Astrocyte (in vitro differentiated cells and primary cell): ENCODE measurements at regions not wholly inside any gene's neighbourhood (a gene's known extent, or its start where the extent isn't known, plus 50 kb on each side); places are given as distances from the start of the nearest gene placed in this dataset.

ENCODE experiments used
- DNase-seq: peaks from one replicate; pipeline ENCODE4 v3.0.0-alpha.2; 2010; ENCODE audit warnings: low read depth
- FAIRE-seq: peaks from 2 replicates; lab custom pipeline; 2011; peaks lifted over from hg19 to GRCh38; lab: Jason Lieb, UNC
- H2AFZ ChIP-seq: 2 replicates; pipeline ENCODE4 v1.6.0; 2012; ENCODE audit warnings: low read depth, low read length, inconsistent platforms
- H3K27ac ChIP-seq: 2 replicates; pipeline ENCODE4 v1.5.1; 2011; ENCODE audit warnings: low read depth, low read length, inconsistent platforms
- H3K27me3 ChIP-seq: 2 replicates; pipeline ENCODE4 v1.6.0; 2011; ENCODE audit warnings: low read length, inconsistent platforms; ENCODE audit not compliant: insufficient read depth
- H3K36me3 ChIP-seq: 2 replicates; pipeline ENCODE4 v1.5.1; 2011; ENCODE audit warnings: low read length, inconsistent platforms; ENCODE audit not compliant: insufficient read depth
- H3K4me1 ChIP-seq: 2 replicates; pipeline ENCODE4 v1.5.1; 2011; ENCODE audit warnings: low read length, inconsistent platforms; ENCODE audit not compliant: insufficient read depth
- H3K4me2 ChIP-seq: 2 replicates; pipeline ENCODE4 v1.6.0; 2012; ENCODE audit warnings: low read length, inconsistent platforms
- H3K4me3 ChIP-seq: 2 replicates; pipeline ENCODE4 v1.5.1; 2011; ENCODE audit warnings: low read depth, mild to moderate bottlenecking, low read length, inconsistent platforms; ENCODE audit not compliant: insufficient read depth
- H3K79me2 ChIP-seq: 2 replicates; pipeline ENCODE4 v1.6.0; 2012; ENCODE audit warnings: mild to moderate bottlenecking, low read length, inconsistent platforms; ENCODE audit not compliant: insufficient read depth
- H3K9ac ChIP-seq: 2 replicates; pipeline ENCODE4 v1.6.0; 2012; ENCODE audit warnings: mild to moderate bottlenecking, low read length, inconsistent platforms
- H3K9me3 ChIP-seq: 2 replicates; pipeline ENCODE4 v1.5.1; 2012; ENCODE audit warnings: low read depth, mild to moderate bottlenecking, low read length, inconsistent platforms; ENCODE audit not compliant: insufficient read depth
- H4K20me1 ChIP-seq: 2 replicates; pipeline ENCODE4 v1.6.0; 2012; ENCODE audit warnings: low read length, inconsistent platforms; ENCODE audit not compliant: insufficient read depth
- H3K27ac Mint-ChIP-seq: one replicate; pipeline ENCODE4 v1.8.0; 2021; ENCODE audit warnings: mild to moderate bottlenecking, mixed read lengths; ENCODE audit not compliant: unreplicated experiment
- H3K27me3 Mint-ChIP-seq: one replicate; pipeline ENCODE4 v1.8.0; 2021; ENCODE audit warnings: low read depth, mixed read lengths; ENCODE audit not compliant: unreplicated experiment
- H3K36me3 Mint-ChIP-seq: one replicate; pipeline ENCODE4 v1.8.0; 2021; ENCODE audit warnings: low read depth, mixed read lengths; ENCODE audit not compliant: unreplicated experiment
- H3K4me1 Mint-ChIP-seq: one replicate; pipeline ENCODE4 v1.8.0; 2021; ENCODE audit warnings: low read depth, mixed read lengths; ENCODE audit not compliant: unreplicated experiment
- H3K4me3 Mint-ChIP-seq: one replicate; pipeline ENCODE4 v1.8.0; 2021; ENCODE audit warnings: mild to moderate bottlenecking, moderate library complexity, mixed read lengths; ENCODE audit not compliant: unreplicated experiment
- H3K9me3 Mint-ChIP-seq: one replicate; pipeline ENCODE4 v1.8.0; 2021; ENCODE audit warnings: mild to moderate bottlenecking, mixed read lengths; ENCODE audit not compliant: unreplicated experiment
- EZH2 ChIP-seq: IDR thresholded peaks from 2 replicates; pipeline ENCODE4 v1.6.1; 2012; ENCODE audit warnings: mild to moderate bottlenecking, low read length, inconsistent platforms; ENCODE audit not compliant: insufficient read depth
- TF ChIP-seq, protein P1 (sequence below): IDR thresholded peaks from 2 replicates; pipeline ENCODE4 v1.5.1; 2011; ENCODE audit warnings: low read depth, mild to moderate bottlenecking, inconsistent platforms, low read length, moderate library complexity; ENCODE audit not compliant: insufficient read depth

DNA sequence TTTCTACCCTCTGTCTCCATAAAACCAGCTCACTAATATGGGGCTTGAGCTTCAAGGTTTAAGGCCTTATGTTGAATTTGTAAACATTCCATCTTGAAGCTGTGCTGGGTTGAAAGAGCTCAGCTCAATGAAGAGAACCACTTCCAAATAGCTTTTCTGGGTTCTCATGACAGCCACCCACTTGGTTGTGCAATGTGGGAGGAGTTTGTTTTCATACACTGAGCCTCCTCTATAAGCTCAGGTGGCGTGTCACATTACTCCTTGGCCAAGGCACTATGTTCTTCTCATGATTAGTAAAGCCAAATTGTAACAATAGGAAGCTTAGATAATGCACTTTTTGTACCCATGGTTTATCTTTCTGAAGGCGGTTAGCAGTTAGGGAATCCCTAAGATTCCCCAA lies 265.6 kb downstream of the PTEN start:
- TF ChIP-seq, protein P1, sequence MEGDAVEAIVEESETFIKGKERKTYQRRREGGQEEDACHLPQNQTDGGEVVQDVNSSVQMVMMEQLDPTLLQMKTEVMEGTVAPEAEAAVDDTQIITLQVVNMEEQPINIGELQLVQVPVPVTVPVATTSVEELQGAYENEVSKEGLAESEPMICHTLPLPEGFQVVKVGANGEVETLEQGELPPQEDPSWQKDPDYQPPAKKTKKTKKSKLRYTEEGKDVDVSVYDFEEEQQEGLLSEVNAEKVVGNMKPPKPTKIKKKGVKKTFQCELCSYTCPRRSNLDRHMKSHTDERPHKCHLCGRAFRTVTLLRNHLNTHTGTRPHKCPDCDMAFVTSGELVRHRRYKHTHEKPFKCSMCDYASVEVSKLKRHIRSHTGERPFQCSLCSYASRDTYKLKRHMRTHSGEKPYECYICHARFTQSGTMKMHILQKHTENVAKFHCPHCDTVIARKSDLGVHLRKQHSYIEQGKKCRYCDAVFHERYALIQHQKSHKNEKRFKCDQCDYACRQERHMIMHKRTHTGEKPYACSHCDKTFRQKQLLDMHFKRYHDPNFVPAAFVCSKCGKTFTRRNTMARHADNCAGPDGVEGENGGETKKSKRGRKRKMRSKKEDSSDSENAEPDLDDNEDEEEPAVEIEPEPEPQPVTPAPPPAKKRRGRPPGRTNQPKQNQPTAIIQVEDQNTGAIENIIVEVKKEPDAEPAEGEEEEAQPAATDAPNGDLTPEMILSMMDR: no peak
- TF ChIP-seq EZH2: no peak
- H3K27ac ChIP-seq: no peak overlapping the region
- no peak overlapping the region for H3K4me3 Mint-ChIP-seq
- H3K4me1 ChIP-seq: no peaks in the 10 kb centered on the region
- no peaks in the 10 kb centered on the region for H3K27me3 ChIP-seq
- H3K27ac Mint-ChIP-seq: no peak overlapping the region
- H3K27me3 Mint-ChIP-seq: no peaks in the 10 kb centered on the region
- no peak overlapping the region for H3K4me2 ChIP-seq
- no peaks in the 10 kb centered on the region for H3K36me3 ChIP-seq
- no peak overlapping the region for H3K4me3 ChIP-seq
- peaks cover 7% of the 10 kb centered on the region for H3K4me1 Mint-ChIP-seq
- H3K79me2 ChIP-seq: no peaks in the 10 kb centered on the region
- no peaks in the 10 kb centered on the region for H3K36me3 Mint-ChIP-seq
- no peak for FAIRE-seq
- no peak overlapping the region for H3K9ac ChIP-seq
- H2AFZ ChIP-seq: no peak overlapping the region
- no peaks in the 10 kb centered on the region for H4K20me1 ChIP-seq
- H3K9me3 ChIP-seq: no peaks in the 10 kb centered on the region
- H3K9me3 Mint-ChIP-seq: no peaks in the 10 kb centered on the region
- DNase-seq: no peak

DNA sequence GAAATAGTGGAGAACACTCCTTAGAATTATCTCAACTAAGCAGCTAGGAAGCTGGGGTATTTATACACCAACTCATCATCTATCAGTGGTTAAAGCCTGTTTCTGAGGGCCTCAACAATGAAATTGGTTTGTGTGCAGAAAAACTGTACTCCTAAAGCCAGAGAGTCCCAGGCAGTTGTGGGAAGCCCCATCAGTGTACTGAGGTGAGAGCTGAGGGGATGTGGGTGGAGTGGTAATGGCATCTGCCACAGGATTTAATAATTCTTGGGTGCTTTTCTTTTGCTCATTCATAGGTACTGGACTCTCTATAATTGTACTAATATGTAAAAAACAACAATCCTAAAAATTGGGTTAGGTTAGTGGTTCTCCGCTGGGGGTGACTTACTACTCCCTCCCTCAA lies 267.5 kb downstream of the PTEN start:
- H3K36me3 ChIP-seq: no peaks in the 10 kb centered on the region
- no peaks in the 10 kb centered on the region for H3K9me3 ChIP-seq
- H3K27me3 ChIP-seq: no peaks in the 10 kb centered on the region
- H3K4me1 Mint-ChIP-seq: peaks cover 7% of the 10 kb centered on the region
- H3K9ac ChIP-seq: no peak overlapping the region
- no peaks in the 10 kb centered on the region for H3K79me2 ChIP-seq
- FAIRE-seq (no peak), DNase-seq (no peak)
- H3K27ac Mint-ChIP-seq: no peak overlapping the region
- H3K9me3 Mint-ChIP-seq: no peaks in the 10 kb centered on the region
- H3K27me3 Mint-ChIP-seq: no peaks in the 10 kb centered on the region
- no peaks in the 10 kb centered on the region for H3K36me3 Mint-ChIP-seq
- no peak overlapping the region for H2AFZ ChIP-seq
- H4K20me1 ChIP-seq: no peaks in the 10 kb centered on the region
- no peak overlapping the region for H3K4me3 Mint-ChIP-seq
- H3K4me1 ChIP-seq: no peaks in the 10 kb centered on the region
- no peak overlapping the region for H3K4me3 ChIP-seq
- no peak overlapping the region for H3K4me2 ChIP-seq
- TF ChIP-seq, protein P1: no peak
- H3K27ac ChIP-seq: no peak overlapping the region

DNA sequence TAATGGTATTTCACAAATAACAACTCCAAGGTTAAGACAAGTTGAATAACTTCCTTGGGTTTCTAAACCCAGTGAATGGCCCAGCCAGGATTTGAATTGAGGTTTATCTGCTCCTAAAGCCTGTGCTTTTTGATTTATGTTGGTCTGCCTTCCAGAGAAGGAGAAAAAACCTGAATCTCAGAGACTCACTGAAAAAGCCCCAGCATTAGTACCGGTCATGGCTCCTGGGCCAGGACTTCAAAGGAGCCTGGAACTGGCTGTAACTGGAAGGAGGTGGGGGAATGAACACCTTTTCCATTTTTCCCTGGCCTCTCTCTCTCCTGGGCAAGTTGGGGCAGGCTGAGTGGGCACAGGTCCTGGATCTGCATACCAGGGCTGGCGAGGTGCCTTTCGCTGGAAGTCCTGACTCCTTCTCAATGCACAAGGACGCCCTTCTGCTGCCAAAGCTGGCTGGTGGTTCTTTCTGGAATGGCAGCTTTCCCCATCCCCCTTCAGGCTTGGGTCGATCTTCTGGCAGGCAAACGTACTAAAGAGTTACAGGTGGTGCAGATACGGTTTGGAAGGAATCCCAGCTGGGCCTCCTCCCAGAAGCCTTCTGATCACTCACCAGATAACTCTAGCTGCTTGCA lies 268.2 kb downstream of the PTEN start:
- Histone ChIP-seq H3K27ac (no peak overlapping the region), H3K4me1 (no peaks in the 10 kb centered on the region), H3K27me3 (no peaks in the 10 kb centered on the region), H3K79me2 (no peaks in the 10 kb centered on the region), H3K9ac (no peak overlapping the region), H4K20me1 (no peaks in the 10 kb centered on the region), H3K4me3 (no peak overlapping the region), H3K4me2 (no peak overlapping the region), H2AFZ (no peak overlapping the region), H3K36me3 (no peaks in the 10 kb centered on the region), H3K9me3 (no peaks in the 10 kb centered on the region)
- no peaks in the 10 kb centered on the region for H3K36me3 Mint-ChIP-seq
- H3K27ac Mint-ChIP-seq: no peak overlapping the region
- FAIRE-seq (no peak), DNase-seq (peak; percentile 72)
- H3K9me3 Mint-ChIP-seq: no peaks in the 10 kb centered on the region
- TF ChIP-seq, protein P1: no peak
- no peak for TF ChIP-seq EZH2
- H3K4me1 Mint-ChIP-seq: peaks cover 7% of the 10 kb centered on the region
- no peak overlapping the region for H3K4me3 Mint-ChIP-seq
- H3K27me3 Mint-ChIP-seq: no peaks in the 10 kb centered on the region
